NCI-H1092 treated with DMSO at 0.1 percent for 48 hours (cell line): ENCODE measurements at regions not wholly inside any gene's neighbourhood (a gene's known extent, or its start where the extent isn't known, plus 50 kb on each side); places are given as distances from the start of the nearest gene placed in this dataset.
"Not testable (repeated sequence)": the region's sequence is repeated elsewhere in the genome, so short reads cannot be mapped to it uniquely, and the experiment has no call there.

ENCODE experiments used
- DNase-seq: peaks from one replicate; lab custom pipeline; 2025; lab: John Stamatoyannopoulos, UW

DNA sequence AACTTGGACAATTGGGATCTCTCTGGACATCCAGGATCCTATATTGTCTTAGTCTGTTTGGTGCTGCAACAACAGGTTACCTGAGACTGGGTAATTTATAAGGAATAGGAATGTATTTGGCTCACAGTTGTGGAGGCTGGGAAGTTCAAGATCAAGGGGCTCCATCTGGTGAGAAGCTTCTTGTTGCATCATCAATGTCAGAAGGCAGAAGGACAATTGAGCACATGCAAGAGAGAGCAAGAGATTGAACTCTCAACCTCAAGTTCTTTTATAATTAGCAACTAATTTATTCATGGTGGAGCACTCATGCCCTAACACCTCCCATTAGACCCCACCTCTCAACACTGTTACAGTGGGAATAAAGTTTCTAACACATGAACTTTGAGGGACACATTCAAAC is 124.7 kb upstream of the ETV3 start:
- DNase-seq: no peak

DNA sequence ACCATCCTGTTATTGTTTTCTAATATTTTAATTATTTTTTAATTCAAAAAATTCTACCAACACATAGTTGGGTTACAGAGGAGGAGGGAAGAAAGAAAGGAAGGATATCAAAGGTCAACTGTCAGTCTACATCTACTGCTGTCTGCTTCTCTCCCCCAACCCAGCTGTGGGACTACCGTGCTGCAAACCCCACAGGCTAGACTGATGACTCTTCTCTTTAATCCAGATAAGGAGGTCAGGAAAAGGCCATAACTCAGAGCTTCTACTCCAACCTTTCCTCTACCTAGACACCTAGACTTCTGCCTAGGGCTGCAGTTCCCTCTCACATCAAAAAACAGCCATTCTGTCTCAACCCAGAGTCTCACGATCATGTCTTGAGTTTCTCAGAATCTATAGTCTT is 124.2 kb upstream of the ETV3 start:
- DNase-seq: no peak

DNA sequence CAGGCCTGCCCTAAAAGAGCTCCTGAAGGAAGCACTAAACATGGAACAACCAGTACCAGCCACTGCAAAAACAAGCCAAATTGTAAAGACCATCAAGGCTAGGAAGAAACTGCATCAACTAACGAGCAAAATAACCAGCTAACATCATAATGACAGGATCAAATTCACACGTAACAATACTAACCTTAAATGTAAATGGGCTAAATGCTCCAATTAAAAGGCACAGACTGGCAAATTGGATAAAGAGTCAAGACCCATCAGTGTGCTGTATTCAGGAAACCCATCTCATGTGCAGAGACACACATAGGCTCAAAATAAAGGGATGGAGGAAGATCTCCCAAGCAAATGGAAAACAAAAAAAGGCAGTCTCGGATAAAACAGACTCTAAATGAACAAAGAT is 117.7 kb upstream of the ETV3 start:
- not testable (repeated sequence) for DNase-seq

DNA sequence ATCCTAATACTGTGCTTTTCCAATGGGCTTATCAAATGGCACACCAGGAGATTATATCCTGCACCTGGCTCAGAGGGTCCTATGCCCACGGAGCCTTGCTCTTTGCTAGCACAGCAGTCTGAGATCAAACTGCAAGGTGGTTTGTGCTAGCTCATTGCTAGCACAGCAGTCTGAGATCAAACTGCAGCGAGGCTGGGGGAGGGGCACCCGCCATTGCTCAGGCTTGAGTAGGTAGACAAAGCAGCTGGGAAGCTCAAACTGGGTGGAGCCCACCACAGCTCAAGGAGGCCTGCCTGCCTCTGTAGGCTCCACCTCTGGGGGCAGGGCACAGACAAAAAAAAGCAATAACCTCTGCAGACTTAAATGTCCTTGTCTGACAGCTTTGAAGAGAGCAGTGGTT is 116.0 kb upstream of the ETV3 start:
- DNase-seq: not testable (repeated sequence)

DNA sequence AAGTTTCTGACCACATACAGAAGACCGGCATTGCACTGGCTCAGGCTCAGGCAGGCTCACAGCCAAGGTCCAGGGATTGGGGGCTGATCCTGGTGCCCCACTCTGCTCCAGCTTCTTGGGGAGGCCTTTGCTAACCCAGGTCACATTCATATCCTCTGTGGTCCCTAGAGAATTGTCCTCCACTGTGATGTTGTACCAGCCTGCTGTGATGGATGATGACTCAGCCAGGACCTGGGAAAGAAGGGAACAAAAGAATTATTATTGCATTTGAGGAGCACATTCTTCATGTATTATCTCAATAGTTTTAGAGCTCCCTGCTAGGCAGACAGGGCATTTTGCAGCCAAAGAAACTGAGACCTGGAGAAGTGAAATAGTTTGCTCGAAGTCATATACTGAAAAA is 114.3 kb upstream of the ETV3 start:
- no peak for DNase-seq

DNA sequence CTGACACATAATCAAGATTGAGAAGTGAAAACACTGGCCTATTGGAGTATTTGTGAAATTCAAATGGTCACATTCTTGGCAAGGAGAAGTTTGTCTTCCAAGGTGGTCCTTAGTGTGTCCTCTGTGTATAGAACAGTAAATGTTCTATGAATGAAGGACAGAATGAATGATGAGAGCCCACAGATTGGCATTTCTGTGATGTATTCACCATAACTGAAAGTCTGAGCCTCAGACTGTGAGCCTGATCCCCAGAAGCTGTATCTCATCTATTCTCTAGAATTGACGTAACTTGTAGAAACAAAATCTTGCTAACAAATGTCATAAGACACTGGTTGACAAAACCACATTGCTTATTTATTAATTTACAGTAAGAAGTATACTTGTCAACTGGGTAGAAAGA is 111.5 kb upstream of the ETV3 start:
- no peak for DNase-seq

DNA sequence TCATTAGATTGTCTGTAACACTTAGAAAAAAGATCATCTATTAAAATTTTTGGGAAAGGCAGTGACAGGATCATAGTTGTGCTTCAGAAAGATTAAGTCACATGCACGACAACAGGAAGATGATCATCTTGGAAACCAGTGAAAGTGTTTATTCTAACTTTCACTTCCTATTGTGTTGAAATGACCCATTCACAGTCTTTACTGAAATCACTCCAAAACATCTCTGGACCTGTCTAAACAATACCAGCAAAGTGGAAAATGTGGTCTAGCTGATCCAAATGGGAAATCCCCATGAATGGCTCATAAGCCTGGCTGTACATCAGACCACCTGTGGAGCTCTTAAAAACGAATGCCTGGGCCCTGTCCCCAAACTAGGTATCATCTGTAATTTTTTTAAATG is 111.1 kb upstream of the ETV3 start:
- DNase-seq: no peak

DNA sequence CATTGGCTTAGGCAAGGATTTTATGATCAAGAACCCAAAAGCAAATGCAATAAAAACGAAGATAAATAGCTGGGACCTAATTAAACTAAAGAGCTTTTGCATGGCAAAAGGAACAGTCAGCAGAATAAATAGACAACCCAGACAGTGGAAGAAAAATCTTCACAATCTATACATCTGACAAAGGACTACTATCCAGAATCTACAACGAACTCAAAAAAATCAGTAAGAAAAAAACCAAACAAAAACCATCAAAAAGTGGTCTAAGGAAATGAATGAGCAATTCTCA is 109.5 kb upstream of the ETV3 start:
- not testable (repeated sequence) for DNase-seq

DNA sequence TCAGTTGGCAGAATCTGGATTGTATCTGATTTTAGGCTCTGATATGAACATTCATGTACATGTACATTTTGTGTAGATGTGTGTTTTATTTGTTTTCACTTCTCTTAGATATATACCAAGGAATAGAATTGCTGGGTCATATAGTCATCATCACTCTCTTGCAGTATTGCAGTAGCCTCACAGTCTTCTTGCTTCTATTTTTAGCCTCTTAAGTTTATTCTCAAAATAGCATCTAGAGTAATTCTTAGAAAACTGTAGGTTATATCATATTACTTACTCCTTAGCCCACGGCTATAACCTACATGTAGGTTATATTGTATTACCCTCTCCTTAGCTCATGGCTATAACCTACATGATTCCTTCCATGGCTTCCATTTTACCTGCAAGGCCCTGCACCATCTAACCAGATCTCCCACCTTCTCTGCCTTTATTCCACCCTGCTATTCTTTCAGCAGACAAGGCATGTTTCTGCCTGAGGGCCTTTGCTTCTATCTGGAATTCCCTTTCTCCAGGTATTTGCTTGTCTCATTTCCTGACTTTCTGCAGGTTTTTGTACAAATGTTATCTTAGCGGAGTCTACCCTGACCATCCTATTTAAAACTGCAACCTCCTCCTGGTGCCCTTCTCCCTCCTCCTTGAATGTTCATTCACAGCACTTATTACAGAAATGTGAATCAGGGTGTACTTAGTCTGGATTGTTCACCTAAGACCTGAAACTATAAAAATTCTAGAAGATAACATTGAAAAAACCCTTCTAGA is 109.0 kb upstream of the ETV3 start:
- no peak for DNase-seq

DNA sequence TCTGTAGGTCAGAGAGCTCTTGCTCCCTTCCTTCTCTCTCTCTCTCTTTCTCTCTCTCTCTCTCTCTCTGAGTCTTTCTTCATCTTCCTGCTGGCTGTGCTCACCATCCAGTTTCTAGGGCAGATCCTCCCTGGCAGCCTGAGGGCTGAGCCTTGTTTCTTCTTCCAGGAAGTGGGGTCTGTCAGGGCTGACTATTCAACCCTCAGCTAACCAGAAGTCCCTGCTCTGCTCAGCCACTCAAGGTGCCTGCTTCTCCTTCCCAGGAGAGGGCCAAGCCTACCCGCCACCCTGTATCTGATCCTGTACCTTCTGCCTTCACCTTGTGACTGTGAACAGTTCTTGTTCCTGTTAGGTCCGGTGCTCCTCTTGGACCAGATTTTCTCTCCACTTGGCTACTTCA is 107.6 kb upstream of the ETV3 start:
- no peak for DNase-seq

DNA sequence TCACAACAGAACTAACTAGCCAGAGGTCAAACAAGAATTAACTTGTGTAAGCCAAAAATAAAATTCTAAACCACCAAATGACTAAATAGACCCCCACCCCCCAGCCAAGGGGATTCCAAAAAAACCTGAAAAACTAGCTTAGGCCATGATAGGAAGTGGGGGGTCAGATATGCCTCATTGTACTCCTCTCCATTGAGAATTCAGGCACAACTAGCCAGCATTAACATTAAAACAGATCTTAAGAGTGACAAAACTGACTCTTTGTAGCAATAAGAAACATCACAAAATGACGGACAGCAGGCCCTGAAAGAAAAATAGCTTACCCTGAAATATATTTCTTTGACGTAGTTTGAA is 103.0 kb upstream of the ETV3 start:
- DNase-seq: no peak

DNA sequence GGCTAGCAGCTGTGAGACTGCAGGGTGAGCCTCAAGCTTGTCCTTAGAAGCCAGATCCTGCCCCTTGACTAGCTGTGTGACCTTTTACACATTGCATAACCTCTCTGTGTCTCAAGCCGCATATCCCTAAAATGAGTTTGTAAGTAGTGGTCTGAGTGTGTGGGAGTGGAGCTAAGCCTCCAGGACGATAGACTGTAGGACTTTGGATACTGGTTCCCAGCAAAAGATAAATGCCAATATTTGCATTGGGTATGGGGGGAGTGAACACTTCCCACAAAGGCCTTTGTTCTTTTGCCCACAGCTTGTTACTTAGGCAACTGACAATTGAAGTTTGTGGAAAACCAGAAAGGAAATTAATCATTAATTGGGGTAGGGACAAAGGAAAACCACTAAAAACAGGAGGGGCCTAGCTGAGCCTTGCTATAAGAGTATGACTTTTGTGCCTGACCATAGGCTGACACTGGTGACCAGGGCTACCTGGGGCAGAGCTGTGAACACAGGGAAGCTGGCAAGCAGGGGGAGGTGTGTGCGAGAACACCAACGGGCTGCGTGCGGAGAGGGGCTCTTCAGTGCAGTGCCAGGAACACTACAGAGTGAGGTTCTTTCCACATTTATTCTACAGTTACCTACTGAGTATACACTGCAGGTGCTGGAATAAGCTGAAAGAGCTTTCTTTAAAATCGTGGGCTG is 102.4 kb upstream of the ETV3 start:
- no peak for DNase-seq

DNA sequence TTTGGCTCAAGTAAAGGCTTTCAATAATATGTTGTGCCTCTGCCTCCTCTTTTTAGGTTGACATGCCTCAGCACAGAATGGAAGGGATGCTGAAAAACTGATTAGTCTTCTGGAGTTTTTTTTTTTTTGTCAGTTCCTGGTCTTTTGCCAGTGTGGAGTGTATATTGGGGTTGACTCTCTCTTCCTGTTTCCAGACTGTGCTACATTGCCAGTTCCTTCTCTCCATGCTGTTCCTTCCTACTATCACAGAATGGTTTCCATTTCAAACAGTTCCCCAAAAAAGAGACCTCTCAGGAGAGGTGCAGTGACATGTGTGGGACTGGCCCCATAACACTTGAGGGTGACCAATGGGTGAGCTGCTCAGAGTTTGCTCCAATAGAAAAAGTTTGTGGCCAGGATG is 101.7 kb upstream of the ETV3 start:
- DNase-seq: no peak

DNA sequence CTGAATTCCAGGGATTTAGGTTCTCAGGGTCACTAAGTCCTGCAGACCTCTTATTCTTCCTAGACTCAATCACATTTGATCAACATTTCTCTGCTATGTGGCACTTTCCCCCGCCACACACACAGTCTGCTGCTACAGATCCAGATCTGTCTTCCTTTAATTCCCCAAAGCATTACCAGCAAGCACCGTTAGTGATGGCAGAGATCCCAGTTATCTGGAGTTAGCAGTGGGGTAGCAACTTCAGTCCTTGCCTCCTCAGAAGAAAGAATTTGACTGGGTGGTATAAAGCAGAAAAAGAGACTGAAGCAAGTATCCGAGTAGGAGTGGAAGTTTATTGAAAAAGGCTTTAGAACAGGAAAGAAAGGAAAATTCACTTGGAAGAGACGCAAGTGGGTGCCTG is 100.4 kb upstream of the ETV3 start:
- DNase-seq: no peak

DNA sequence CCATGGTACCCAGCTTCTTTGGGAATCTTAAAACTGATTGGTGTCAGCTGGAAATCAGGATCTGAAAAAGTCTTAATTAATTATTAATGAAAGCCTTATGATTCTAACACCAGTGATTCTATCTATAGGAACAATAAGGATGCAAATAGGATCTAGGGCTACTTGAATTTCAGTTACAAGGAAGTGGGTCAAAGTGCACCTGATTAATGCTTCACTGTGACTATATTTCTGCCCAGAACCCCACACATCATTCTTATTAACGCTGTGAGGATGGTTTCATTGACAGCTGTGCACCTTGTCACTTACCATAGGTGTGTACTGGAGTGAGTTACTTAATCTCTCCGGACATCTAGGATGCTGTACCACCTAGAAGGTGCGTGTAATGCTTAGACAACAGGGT is 99.8 kb upstream of the ETV3 start:
- DNase-seq: no peak

DNA sequence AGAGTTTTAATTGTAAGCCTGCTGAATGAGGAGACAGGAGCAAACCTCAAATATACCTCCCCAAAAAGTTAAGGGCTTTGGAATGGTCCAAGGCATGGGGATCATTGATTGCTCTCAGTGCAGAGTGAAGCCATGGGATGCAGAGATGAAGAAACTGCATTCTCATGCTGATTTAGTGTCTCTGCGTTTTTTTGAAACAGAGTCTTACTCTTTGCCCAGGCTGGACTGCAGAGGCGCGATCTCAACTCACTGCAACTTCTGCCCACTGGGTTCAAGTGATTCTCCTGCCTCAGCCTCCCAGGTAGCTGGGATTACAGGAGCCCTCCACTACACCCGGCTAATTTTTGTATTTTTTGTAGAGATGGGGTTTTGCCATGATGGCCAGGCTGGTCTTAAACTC is 99.3 kb upstream of the ETV3 start:
- DNase-seq: no peak

DNA sequence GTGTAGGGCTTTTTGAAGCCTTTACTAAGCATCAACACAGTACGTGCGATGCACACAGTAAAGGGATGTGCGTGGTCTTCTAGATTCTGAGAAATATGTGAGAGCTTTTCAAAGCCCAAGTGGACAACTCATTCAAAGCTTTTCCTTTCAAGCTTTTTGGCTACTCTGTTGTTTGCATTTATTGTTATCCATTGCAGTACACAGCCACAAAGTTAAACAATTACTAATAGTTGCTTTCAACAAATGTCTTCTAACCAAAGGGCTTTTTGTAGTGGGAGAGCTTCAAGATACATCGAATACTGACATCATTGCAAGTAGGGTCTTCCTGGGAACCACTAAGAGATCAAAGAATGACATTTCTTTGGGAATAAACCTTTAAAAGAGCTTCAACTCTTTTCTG is 97.9 kb upstream of the ETV3 start:
- DNase-seq: no peak

DNA sequence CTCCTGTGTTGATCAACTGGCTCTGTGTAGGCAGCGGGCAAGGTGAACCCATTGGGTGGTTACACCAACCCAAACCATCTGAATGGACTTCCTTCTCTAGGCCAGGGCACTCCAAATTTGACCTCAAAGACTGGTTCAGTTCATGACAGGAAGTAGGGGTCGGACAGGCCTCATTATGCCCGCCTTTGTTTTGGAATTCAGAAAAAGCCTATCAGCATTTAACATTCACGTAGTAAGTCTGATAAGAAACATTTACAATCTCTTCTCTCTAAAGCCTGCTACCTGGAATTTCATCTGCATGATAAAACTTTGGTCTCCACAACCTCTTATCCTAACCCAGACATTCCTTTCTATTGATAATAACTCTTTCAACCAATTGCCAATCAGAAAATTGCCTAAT is 97.1 kb upstream of the ETV3 start:
- DNase-seq: no peak

DNA sequence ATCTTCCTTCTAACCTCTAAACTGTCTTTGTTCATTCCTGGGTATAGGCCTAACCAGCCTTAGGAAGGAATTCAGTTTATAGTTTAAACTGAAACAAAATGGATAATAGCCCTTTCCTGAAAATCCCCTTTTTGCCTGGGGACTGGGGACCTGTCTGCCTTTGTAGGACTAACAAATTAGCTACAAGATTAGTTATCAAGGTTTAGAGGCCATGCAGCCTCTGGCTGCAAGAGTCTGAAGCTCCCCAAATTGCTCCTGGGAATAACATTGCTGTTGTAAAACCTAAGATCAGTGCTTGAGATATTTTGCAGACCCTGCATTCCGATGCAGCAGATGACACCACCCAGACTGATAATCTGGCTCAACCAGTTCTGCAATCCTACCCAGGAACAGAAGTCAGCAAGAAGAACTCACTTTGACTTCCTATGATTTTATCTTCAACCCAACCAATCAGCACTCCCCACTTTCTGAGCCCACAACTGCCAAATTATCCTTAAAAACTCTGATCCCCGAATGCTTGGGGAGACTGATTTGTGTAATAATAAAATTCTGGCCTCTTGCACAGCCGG is 96.6 kb upstream of the ETV3 start:
- no peak for DNase-seq

DNA sequence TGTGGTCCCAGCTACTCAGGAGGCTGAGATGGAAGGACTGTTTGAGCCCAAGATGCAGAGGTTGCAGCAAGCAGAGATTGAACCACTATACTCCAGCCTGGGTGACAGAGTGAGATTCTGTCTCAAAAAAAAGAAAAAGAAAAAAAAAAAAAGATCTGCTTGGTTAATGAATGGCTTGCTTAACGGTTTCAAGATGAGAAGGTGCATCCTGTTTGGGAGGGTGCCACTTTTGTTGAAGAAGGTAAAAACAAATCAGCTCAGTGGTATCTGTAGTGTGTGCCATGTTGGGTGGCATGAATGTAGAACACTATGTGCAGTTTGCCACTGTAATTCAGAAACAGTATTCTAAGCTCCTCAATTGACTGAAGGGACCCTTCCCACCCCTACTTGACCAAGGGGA is 94.9 kb upstream of the ETV3 start:
- no peak for DNase-seq

DNA sequence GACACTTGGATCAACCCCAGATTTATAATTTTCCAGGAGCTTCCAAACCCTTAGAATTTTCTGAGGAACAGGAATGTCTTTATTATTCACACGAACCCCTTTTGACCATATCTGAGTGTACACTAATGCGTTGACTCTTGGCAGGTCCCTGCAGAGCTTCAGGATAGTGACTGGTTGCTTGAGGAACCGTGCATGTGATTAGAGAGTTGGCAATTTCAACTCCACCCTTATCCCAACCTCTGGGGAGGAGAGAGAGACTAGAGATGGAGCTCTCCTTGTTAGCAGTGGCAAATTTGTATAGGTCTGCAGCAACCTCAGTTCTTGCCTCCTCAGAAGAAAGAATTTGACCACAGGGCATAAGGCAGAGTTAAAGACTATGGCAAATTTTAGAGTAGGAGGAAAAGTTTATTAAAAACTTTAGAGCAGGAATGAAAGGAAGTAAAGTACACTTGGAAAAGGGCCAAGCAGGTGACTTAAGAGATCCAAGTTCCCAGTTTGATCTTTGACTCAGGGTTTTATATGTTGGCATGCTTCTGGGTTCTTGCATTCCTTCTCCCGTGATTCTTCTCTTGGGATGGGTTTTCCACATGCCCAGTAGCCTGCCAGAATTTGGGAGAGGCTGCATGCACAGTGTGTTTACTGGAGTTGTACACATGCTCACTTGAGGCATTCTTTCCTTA is 93.8 kb upstream of the ETV3 start:
- no peak for DNase-seq

DNA sequence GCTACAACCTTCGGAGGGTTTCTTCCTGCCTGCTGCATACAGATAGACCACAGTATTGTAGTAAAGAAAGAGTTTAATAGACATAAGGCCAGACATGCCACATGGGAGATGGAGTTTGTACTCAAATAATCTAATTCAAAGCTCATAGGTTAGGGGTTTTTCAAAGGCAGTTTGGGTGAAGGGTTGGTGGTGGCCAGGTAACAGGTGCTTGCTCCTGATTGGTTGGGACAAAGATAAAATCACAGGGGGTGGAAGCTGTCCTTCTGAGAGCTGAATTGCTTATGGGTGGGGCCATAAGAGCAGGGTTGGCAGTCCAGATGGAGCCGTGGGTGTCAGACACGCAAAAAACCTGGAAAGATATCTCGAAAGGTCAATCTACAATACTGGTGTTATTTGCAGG is 92.3 kb upstream of the ETV3 start:
- DNase-seq: no peak

DNA sequence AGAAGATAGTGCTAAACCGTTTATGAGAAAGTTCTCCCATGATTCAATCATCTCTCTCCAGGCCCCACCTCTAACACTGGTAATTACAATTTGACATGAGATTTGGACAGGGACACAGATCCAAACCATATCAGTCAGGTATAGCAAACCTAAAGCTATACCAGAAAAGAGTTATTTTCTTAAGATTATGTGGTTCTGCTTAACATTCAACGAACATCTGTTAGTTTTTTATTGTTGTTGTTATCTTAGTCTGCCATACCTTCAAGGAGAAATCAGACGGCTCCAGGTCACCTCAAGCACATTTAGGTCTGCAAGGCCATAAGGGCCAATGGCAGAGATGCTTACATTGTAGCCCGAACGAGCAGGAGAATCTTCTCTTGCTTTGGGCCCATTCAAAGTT is 89.5 kb upstream of the ETV3 start:
- DNase-seq: no peak
